GM12874 (cell line): ENCODE measurements at regions not wholly inside any gene's neighbourhood (a gene's known extent, or its start where the extent isn't known, plus 50 kb on each side); places are given as distances from the start of the nearest gene placed in this dataset.

Experiments
- TF ChIP-seq, protein P1 (sequence below): IDR thresholded peaks from 2 replicates; pipeline ENCODE4 v1.5.1; 2011; ENCODE audit warnings: low read depth, mild to moderate bottlenecking, control low read depth, low read length, moderate library complexity; ENCODE audit not compliant: insufficient read depth

DNA sequence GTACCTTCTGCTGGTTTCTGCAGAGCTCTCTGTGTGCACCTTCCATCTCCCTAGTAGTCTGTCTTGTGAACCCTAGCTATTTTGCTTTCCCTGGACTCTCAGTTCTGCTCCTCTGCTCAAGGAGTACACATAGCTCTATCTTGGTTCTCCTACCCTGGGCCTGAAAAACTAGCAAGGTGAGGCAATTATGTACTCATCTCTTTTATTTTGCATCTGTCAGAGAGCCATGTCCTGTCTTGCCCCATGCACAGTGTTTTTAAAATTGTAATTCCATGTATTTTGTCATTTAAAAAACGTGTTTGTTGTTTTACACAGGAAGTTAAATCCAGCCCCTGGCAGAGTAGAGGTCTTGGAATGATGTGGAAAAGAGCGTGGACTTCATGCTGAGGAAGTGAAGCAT is 684.9 kb upstream of the CPEB2 start:
- TF ChIP-seq, protein P1, sequence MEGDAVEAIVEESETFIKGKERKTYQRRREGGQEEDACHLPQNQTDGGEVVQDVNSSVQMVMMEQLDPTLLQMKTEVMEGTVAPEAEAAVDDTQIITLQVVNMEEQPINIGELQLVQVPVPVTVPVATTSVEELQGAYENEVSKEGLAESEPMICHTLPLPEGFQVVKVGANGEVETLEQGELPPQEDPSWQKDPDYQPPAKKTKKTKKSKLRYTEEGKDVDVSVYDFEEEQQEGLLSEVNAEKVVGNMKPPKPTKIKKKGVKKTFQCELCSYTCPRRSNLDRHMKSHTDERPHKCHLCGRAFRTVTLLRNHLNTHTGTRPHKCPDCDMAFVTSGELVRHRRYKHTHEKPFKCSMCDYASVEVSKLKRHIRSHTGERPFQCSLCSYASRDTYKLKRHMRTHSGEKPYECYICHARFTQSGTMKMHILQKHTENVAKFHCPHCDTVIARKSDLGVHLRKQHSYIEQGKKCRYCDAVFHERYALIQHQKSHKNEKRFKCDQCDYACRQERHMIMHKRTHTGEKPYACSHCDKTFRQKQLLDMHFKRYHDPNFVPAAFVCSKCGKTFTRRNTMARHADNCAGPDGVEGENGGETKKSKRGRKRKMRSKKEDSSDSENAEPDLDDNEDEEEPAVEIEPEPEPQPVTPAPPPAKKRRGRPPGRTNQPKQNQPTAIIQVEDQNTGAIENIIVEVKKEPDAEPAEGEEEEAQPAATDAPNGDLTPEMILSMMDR = no peak

DNA sequence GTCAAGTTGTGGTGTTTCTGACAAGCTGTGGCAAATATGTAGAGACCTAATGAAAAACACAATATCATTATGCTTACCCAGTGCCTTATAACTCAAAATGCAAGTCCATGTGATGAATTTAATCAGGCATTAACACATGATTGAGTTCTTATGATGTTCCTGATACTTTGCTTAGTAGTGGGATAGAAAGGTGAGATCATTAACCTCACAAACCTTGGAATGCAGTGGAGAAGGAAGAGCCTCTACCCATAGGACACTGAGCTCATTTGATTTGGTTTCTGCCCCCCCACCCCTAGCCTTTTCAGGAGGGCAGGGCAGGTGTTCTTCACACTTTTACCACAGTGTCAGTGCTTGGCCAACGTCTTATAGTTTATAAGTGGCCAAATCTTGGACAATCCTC is 683.6 kb upstream of the CPEB2 start:
- TF ChIP-seq, protein P1 = no peak

- TF ChIP-seq, protein P1 = no peak
Observed at GRCh38 chr4:14321723-14322122, 680.6 kb upstream of the CPEB2 start.

DNA sequence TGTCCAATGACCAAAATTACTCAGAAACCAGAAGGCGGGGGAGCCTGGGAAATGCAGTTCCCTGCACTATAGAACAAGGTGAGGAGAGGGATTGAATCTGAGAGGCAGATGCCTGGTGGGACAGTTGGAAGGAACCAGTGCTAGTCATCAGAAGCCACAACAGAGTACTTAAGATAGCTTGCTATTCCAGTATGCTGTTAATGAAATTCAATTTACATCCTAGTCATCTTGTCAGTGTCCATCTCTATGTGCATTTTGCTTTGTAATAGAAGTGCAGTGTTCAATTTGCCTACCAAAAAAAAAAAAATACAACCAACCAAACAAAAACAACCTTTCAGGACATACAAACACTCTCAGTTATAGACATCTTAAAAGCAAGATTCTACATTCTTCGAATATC is 679.1 kb upstream of the CPEB2 start:
- TF ChIP-seq, protein P1 = no peak

DNA sequence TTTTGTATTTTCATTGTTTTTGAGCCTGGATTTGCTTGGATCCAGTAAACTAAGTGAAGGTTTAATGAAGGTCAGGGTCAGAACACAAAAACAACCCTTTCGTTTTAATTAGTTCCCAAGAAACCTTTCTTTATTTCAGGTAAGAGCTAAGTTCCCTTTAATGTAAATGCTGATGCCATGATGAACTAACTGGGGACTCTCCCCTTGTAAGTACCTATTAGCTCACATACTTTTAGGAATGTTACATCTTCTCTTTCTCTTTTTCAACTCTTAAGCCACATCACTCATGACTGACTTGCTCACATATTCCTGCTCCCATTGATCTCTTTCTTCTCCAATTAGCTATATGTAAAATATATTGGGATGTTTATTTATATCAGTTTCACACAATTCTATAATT is 673.1 kb upstream of the CPEB2 start:
- TF ChIP-seq, protein P1 = no peak

GRCh38 chr4:14333616-14334015 is 668.7 kb upstream of the CPEB2 start:
- TF ChIP-seq, protein P1 = no peak

GRCh38 chr4:14334166-14334565 is 668.1 kb upstream of the CPEB2 start:
- TF ChIP-seq, protein P1 = no peak

- TF ChIP-seq, protein P1 = no peak
Observed at GRCh38 chr4:14335872-14336271, 666.4 kb upstream of the CPEB2 start.
